Coronary artery (tissue), 2 donors: ENCODE measurements at regions not wholly inside any gene's neighbourhood (a gene's known extent, or its start where the extent isn't known, plus 50 kb on each side); places are given as distances from the start of the nearest gene placed in this dataset.
A peak's percentile ranks its signal among the peaks of the same experiment; 100 is the strongest.
"Not testable (repeated sequence)": the region's sequence is repeated elsewhere in the genome, so short reads cannot be mapped to it uniquely, and the experiment has no call there.

ENCODE experiments used
- DNase-seq: peaks from one replicate; pipeline ENCODE4 v3.0.0-alpha.2; 2017; ENCODE audit warnings: low spot score
- H3K27ac ChIP-seq, 2 donors: fragments of 200-600 bp; sonication (generic); one replicate each; pipeline ENCODE4 v1.5.1; 2016 to 2019
- H3K4me3 ChIP-seq: fragments of 200-600 bp; sonication (generic); 2 replicates; pipeline ENCODE4 v1.5.1; 2016; ENCODE audit warnings: mild to moderate bottlenecking, moderate library complexity
- TF ChIP-seq, protein P1 (sequence below): fragments of 200-600 bp; sonication (generic); IDR thresholded peaks from one replicate; pipeline ENCODE4 v1.5.1; 2019; ENCODE audit warnings: antibody characterized with exemption

DNA sequence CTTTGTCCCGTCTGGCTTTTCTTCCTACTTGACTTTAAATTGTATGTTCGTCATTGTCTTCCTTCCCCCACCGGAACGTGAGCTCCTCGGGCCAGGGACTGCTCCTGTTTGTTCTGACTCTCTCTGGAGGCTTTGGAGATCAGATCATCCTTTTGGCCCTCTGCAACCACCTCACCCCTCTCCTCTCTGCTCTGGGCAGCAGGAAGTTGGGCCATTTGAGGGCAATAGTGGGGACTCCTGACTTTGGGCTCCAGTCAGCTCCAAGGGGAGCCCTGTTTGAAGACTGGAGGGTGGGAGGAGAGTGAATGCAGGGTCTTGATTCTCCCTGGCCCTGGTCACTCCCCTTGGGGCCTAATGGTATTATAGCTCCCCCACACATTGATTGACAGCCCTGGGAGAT is 186.3 kb upstream of the B3GAT1 start:
- DNase-seq: peak; percentile 29
- Histone ChIP-seq H3K4me3 (no peak overlapping the region), H3K27ac (no peak overlapping the region)
- TF ChIP-seq, protein P1, sequence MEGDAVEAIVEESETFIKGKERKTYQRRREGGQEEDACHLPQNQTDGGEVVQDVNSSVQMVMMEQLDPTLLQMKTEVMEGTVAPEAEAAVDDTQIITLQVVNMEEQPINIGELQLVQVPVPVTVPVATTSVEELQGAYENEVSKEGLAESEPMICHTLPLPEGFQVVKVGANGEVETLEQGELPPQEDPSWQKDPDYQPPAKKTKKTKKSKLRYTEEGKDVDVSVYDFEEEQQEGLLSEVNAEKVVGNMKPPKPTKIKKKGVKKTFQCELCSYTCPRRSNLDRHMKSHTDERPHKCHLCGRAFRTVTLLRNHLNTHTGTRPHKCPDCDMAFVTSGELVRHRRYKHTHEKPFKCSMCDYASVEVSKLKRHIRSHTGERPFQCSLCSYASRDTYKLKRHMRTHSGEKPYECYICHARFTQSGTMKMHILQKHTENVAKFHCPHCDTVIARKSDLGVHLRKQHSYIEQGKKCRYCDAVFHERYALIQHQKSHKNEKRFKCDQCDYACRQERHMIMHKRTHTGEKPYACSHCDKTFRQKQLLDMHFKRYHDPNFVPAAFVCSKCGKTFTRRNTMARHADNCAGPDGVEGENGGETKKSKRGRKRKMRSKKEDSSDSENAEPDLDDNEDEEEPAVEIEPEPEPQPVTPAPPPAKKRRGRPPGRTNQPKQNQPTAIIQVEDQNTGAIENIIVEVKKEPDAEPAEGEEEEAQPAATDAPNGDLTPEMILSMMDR: no peak

DNA sequence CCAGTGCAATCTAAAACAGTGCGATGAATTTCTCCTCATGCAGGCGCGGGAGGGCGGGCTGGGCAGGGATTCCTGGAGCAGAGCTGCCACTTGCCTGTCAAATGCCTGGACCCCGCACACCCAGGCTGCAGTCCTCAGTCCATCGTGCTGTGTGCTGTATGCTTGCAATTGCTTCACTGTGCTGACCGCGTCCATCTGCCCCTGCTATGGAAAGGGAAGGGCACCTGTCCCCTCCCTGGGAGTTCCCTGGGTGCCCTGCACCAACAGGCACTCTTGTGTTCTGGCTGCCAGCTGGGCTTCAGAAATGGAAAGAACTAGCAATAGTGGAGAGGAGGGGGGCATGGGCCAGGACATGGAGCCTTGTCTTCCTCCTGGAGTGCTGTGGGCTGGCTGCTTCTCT is 185.4 kb upstream of the B3GAT1 start:
- TF ChIP-seq, protein P1: no peak
- no peak overlapping the region for H3K4me3 ChIP-seq
- peak; percentile 55 for DNase-seq
- no peak overlapping the region for H3K27ac ChIP-seq

DNA sequence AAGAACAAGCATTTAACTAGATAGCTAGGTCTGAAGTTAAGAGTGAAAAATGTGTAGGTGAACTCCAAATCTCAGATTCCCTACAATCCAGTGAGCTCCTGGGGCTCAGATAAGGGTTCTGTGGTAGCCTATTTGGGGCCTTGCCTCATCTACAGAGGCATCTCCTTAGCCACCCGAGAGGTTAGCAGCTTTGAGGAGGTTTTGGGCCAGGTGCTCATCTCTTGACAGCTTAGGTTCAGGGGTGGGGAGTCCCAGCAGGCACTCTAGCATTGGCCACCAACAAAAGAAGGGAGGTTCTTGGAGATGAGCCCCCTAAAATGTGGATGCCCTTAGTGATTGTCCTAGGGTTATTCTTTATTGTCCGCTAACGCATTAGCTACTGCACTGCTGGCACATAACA is 184.4 kb upstream of the B3GAT1 start:
- DNase-seq: peak; percentile 17
- H3K4me3 ChIP-seq: no peak overlapping the region
- no peak overlapping the region for H3K27ac ChIP-seq
- TF ChIP-seq, protein P1: no peak

DNA sequence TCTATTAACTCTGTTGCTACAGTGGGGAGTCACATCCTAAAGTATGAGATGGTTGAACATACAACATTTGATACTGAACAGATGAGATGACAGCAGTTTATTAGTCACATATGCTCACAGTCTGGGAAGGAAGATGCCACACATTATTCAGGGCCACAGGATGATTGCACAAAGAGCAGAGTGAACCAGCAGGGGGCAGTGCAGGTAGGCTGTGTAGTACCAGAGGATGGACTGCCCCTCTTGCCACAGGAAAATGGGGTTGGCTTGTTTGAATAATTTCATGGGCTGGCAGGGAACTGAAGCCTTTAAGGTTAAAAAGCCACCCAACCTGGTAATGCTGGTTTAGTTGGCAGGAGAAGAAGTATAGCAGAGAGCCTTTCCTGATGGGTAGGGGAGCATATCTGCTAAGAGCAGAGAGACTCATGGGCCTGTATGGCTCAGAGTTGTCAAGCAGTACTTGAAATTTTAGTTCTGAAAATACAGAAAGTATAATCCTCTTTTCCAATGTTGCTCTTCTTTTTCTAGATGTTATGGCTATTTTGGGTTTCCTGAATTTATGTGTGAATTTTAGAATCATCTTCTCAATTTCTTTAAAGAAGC is 180.4 kb upstream of the B3GAT1 start:
- DNase-seq: peak; percentile 24
- TF ChIP-seq, protein P1: no peak
- no peak overlapping the region for H3K4me3 ChIP-seq
- no peak overlapping the region for H3K27ac ChIP-seq

DNA sequence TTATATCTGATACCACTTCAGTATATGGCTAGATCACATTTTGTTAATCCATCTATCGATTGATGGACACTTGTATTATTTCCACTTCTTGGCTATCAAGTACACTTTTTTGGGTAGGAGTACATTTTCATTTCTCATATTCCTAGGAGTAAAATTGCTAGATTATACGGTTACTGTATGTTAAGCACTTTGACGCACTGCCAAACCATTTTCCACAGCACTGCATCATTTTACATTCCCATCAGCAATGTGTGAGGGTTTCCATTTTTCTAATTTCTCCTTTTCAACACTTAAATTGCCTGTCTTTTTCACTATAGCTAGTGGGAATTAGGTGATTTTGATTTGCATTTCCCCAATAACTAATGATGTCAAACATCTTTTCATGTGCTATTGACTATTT is 179.3 kb upstream of the B3GAT1 start:
- no peak overlapping the region for H3K4me3 ChIP-seq
- TF ChIP-seq, protein P1: no peak
- H3K27ac ChIP-seq: no peak overlapping the region
- DNase-seq: no peak

DNA sequence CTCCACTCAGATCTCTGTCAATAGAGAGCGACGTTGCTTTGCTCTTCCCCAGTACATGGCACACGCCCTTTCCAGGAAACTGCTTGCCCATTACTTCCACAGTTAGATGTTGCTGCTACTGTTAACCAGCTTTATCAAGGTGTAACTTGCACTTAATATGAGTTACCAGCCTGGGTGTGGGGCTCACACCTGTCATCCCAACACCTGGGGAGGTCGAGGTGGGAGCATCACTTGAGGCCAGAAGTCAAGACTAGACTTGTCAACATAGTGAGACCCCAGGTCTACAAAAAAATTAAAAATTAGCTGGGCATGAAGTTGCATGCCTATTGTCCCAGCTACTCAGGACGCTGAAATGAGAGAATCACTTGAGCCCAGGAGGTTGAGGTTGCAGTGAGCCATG is 177.1 kb upstream of the B3GAT1 start:
- TF ChIP-seq, protein P1: no peak
- no peak overlapping the region for H3K4me3 ChIP-seq
- peak; percentile 12 for DNase-seq
- H3K27ac ChIP-seq: no peak overlapping the region

- H3K4me3 ChIP-seq, H3K27ac ChIP-seq: not testable (repeated sequence)
- DNase-seq: peak; percentile 11
Measured at GRCh38 chr11:134588460-134589110, 176.5 kb upstream of the B3GAT1 start.
